HCT116 (cell line): ENCODE measurements at regions not wholly inside any gene's neighbourhood (a gene's known extent, or its start where the extent isn't known, plus 50 kb on each side); places are given as distances from the start of the nearest gene placed in this dataset.

ENCODE experiments used
- ATAC-seq: fragments of 200-7000 bp; cut with Tn5 transposase; 2 replicates; pipeline ENCODE4 v1.9.1; 2020; ENCODE audit warnings: mild to moderate bottlenecking, moderate library complexity
- BruUV-seq: library from RNA; stranded (reverse); fragments of 400-500 nt; replicated peaks from 2 replicates; lab custom pipeline; 2021; lab: Mats Ljungman, UMichigan
- CTCF ChIA-PET: fragments of 300-600 bp; sonication (Branson Sonifier 250); formaldehyde crosslinking; loops from one replicate; lab custom pipeline; 2021; ENCODE audit warnings: antibody characterized with exemption; lab: Charles Lee
- POLR2A ChIA-PET: fragments of 300-600, 350-600 bp; sonication (Branson Sonifier 250); formaldehyde crosslinking; loops from one replicate; lab custom pipeline; 2021; ENCODE audit warnings: antibody characterized with exemption; lab: Charles Lee
- RAD21 ChIA-PET, 2 experiments: fragments of 300-600 bp; sonication (Branson Sonifier 250); formaldehyde crosslinking; loops; one replicate each; lab custom pipeline; 2023; ENCODE audit warnings: low total read pairs in 2 of 2; ENCODE audit not compliant: uncharacterized antibody in 2 of 2, unreplicated experiment in 2 of 2, low non-redundant PET in 1 of 2; lab: Charles Lee
- DNase-seq: peaks from one replicate; pipeline ENCODE4 v3.0.0-alpha.2; 2010; ENCODE audit warnings: low read depth, low spot score
- H2AFZ ChIP-seq: fragments of 200-600 bp; shearing (Covaris generic), sonication (generic); 2 replicates; pipeline ENCODE4 v1.6.1; 2017; ENCODE audit warnings: low read depth, mixed run types, mixed read lengths, antibody characterized with exemption, low read length; ENCODE audit not compliant: poor library complexity, severe bottlenecking
- H3K27ac ChIP-seq: 2 replicates; pipeline ENCODE4 v1.5.1; 2012; ENCODE audit warnings: low read depth, low read length
- H3K27me3 ChIP-seq: fragments of 200-600 bp; sonication (generic); 2 replicates; pipeline ENCODE4 v1.6.1; 2016; ENCODE audit warnings: mixed run types, low read length, mixed read lengths; ENCODE audit not compliant: insufficient read depth
- H3K36me3 ChIP-seq, 2 experiments: fragments of 200-500 bp in 1 of 2; fragments of 200-600 bp in 1 of 2; sonication (Bioruptor generic) in 1 of 2; sonication (generic) in 1 of 2; 2 replicates each; pipeline versions ENCODE4 v1.5.1 to v1.6.1; 2014 to 2016; ENCODE audit warnings: low read length in 2 of 2, inconsistent platforms in 1 of 2, mixed read lengths in 1 of 2, mixed run types in 1 of 2; ENCODE audit not compliant: insufficient read depth in 2 of 2, control insufficient read depth in 1 of 2
- H3K4me1 ChIP-seq, 2 experiments: fragments of 200-600 bp in 1 of 2; sonication (generic) in 1 of 2; 2 replicates each; pipeline versions ENCODE4 v1.5.1 to v1.6.1; 2012 to 2017; ENCODE audit warnings: low read length in 2 of 2, inconsistent platforms in 1 of 2, mild to moderate bottlenecking in 1 of 2, mixed read lengths in 1 of 2, mixed run types in 1 of 2, moderate library complexity in 1 of 2; ENCODE audit not compliant: insufficient read depth in 2 of 2, control insufficient read depth in 1 of 2
- H3K4me2 ChIP-seq: fragments of 200-600 bp; sonication (generic); 2 replicates; pipeline ENCODE4 v1.6.1; 2017; ENCODE audit warnings: mixed run types, low read length, mixed read lengths
- H3K4me3 ChIP-seq, 2 experiments: fragments of 200-600 bp in 1 of 2; sonication (generic) in 1 of 2; replicated peaks in 1 of 2; 2 replicates each; pipeline ENCODE4 v1.5.1; 2011 to 2016; ENCODE audit warnings: low read length in 2 of 2, control low read depth in 1 of 2, low read depth in 1 of 2, mild to moderate bottlenecking in 1 of 2, mixed read lengths in 1 of 2, mixed run types in 1 of 2
- H3K79me2 ChIP-seq: fragments of 200-600 bp; sonication (generic); 2 replicates; pipeline ENCODE4 v1.6.1; 2017; ENCODE audit warnings: mild to moderate bottlenecking, mixed run types, low read length, moderate library complexity, mixed read lengths; ENCODE audit not compliant: insufficient read depth
- H3K9ac ChIP-seq: fragments of 200-600 bp; sonication (generic); 2 replicates; pipeline ENCODE4 v1.6.1; 2016; ENCODE audit warnings: low read length, mixed read lengths
- H3K9me2 ChIP-seq: fragments of 200-600 bp; sonication (generic), shearing (Covaris generic); 2 replicates; pipeline ENCODE4 v1.6.1; 2017; ENCODE audit warnings: mixed run types, mild to moderate bottlenecking, moderate library complexity; ENCODE audit not compliant: insufficient read depth
- H3K9me3 ChIP-seq, 2 experiments: fragments of 200-500 bp in 1 of 2; fragments of 200-600 bp in 1 of 2; sonication (Bioruptor generic) in 1 of 2; sonication (generic) in 1 of 2; 2 replicates each; pipeline ENCODE4 v1.6.1; 2014 to 2017; ENCODE audit warnings: low read length in 2 of 2, mixed read lengths in 2 of 2, inconsistent platforms in 1 of 2, low read depth in 1 of 2, mild to moderate bottlenecking in 1 of 2, mixed run types in 1 of 2, moderate library complexity in 1 of 2; ENCODE audit not compliant: control insufficient read depth in 1 of 2, insufficient read depth in 1 of 2
- H4K20me1 ChIP-seq: fragments of 200-600 bp; sonication (generic), shearing (Covaris generic); 2 replicates; pipeline ENCODE4 v1.6.1; 2017; ENCODE audit warnings: mixed run types, mild to moderate bottlenecking, moderate library complexity; ENCODE audit not compliant: insufficient read depth
- ATF3 ChIP-seq: IDR thresholded peaks from 2 replicates; pipeline ENCODE4 v1.6.1; 2012
- CBX3 ChIP-seq: IDR thresholded peaks from 2 replicates; pipeline ENCODE4 v1.6.1; 2012; ENCODE audit warnings: low read depth
- CEBPB ChIP-seq: IDR thresholded peaks from 2 replicates; pipeline ENCODE4 v1.6.1; 2012; ENCODE audit warnings: low read depth
- EGR1 ChIP-seq: IDR thresholded peaks from 2 replicates; pipeline ENCODE4 v1.6.1; 2012; ENCODE audit warnings: low read depth
- POLR2A ChIP-seq: IDR thresholded peaks from 2 replicates; pipeline ENCODE4 v1.7.0; 2011; ENCODE audit warnings: borderline replicate concordance; ENCODE audit not compliant: insufficient read depth, insufficient read length; ENCODE audit errors: extremely low read depth
- POLR2AphosphoS5 ChIP-seq: IDR thresholded peaks from 2 replicates; pipeline ENCODE4 v1.6.1; 2011; ENCODE audit warnings: mild to moderate bottlenecking, low read depth, low read length, moderate library complexity
- SIN3A ChIP-seq: IDR thresholded peaks from 2 replicates; pipeline ENCODE4 v1.6.1; 2012; ENCODE audit warnings: low read depth
- SRF ChIP-seq: IDR thresholded peaks from 2 replicates; pipeline ENCODE4 v1.6.1; 2012; ENCODE audit warnings: low read depth
- TCF7L2 ChIP-seq: IDR thresholded peaks from 2 replicates; pipeline ENCODE4 v1.7.0; 2011; ENCODE audit warnings: borderline replicate concordance, inconsistent platforms; ENCODE audit not compliant: insufficient read depth, insufficient read length; ENCODE audit errors: extremely low read depth
- YY1 ChIP-seq: IDR thresholded peaks from 2 replicates; pipeline ENCODE4 v1.6.1; 2011; ENCODE audit warnings: low read length, low read depth, moderate library complexity, mild to moderate bottlenecking; ENCODE audit not compliant: insufficient replicate concordance; ENCODE audit errors: extremely low read depth
- ZFX ChIP-seq: fragments of 450-650 bp; IDR thresholded peaks from 2 replicates; pipeline ENCODE4 v1.6.1; 2017
- ZNF274 ChIP-seq: fragments of 200-500 bp; sonication (Bioruptor generic); IDR thresholded peaks from 2 replicates; pipeline ENCODE4 v1.6.1; 2014; ENCODE audit warnings: mild to moderate bottlenecking, low read depth, low read length, inconsistent platforms
- intact Hi-C: fragments of 100-400 bp; cut with micrococcal nuclease; formaldehyde crosslinking; loops from 2 replicates; pipeline ENCODE4 v1.10.0; 2022
- TF ChIP-seq, protein P1 (sequence below): IDR thresholded peaks from 2 replicates; pipeline ENCODE4 v1.6.1; 2012; ENCODE audit warnings: low read depth

DNA sequence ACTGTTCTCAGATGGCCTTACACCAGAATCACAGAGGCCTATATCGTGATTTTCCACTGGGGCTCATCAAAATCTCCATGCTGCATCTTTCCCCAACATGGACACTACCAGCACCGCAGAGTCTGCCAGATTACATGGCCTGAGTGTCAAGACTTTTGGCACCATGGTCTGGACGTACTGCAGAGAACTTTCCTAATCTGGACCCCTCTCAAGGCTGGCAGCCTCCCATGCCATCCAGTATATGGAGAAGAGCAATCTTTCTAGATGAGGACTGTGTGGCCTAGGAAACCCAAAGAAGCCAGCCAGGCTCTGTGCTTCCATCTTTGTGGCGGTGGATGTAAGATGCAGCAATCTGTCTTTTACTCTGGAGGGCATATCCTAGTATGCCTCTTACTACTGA, 139.2 kb downstream of the ADAMTS15 start:
- no peaks in the 10 kb centered on the region for H3K9me2 ChIP-seq
- no peak overlapping the region for H3K4me2 ChIP-seq
- CTCF ChIA-PET = no interaction called here
- no TSS peak for BruUV-seq
- POLR2A ChIA-PET = no interaction called here
- RAD21 ChIA-PET = no interaction called here
- no peak overlapping the region for H3K4me3 ChIP-seq
- no peaks in the 10 kb centered on the region for H3K27me3 ChIP-seq
- no peak for TF ChIP-seq ATF3
- TF ChIP-seq EGR1 = no peak
- TF ChIP-seq CEBPB = no peak
- no peak for TF ChIP-seq CBX3
- no peak for TF ChIP-seq SRF
- TF ChIP-seq, protein P1, sequence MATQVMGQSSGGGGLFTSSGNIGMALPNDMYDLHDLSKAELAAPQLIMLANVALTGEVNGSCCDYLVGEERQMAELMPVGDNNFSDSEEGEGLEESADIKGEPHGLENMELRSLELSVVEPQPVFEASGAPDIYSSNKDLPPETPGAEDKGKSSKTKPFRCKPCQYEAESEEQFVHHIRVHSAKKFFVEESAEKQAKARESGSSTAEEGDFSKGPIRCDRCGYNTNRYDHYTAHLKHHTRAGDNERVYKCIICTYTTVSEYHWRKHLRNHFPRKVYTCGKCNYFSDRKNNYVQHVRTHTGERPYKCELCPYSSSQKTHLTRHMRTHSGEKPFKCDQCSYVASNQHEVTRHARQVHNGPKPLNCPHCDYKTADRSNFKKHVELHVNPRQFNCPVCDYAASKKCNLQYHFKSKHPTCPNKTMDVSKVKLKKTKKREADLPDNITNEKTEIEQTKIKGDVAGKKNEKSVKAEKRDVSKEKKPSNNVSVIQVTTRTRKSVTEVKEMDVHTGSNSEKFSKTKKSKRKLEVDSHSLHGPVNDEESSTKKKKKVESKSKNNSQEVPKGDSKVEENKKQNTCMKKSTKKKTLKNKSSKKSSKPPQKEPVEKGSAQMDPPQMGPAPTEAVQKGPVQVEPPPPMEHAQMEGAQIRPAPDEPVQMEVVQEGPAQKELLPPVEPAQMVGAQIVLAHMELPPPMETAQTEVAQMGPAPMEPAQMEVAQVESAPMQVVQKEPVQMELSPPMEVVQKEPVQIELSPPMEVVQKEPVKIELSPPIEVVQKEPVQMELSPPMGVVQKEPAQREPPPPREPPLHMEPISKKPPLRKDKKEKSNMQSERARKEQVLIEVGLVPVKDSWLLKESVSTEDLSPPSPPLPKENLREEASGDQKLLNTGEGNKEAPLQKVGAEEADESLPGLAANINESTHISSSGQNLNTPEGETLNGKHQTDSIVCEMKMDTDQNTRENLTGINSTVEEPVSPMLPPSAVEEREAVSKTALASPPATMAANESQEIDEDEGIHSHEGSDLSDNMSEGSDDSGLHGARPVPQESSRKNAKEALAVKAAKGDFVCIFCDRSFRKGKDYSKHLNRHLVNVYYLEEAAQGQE = no peak
- TF ChIP-seq POLR2A = no peak
- TF ChIP-seq YY1 = no peak
- no peak for TF ChIP-seq ZFX
- TF ChIP-seq POLR2AphosphoS5 = no peak
- no peak for TF ChIP-seq ZNF274
- TF ChIP-seq TCF7L2 = no peak
- no peak for TF ChIP-seq SIN3A
- TF ChIP-seq, all 23 proteins: peak for 0
- no peaks in the 10 kb centered on the region for H3K4me1 ChIP-seq
- H3K9ac ChIP-seq = no peak overlapping the region
- no peaks in the 10 kb centered on the region for H3K36me3 ChIP-seq
- no peaks in the 10 kb centered on the region for H3K79me2 ChIP-seq
- ATAC-seq (no peak), DNase-seq (no peak)
- no peak overlapping the region for H2AFZ ChIP-seq
- H4K20me1 ChIP-seq = no peaks in the 10 kb centered on the region
- H3K27ac ChIP-seq = no peak overlapping the region
- no peaks in the 10 kb centered on the region for H3K9me3 ChIP-seq
- intact Hi-C loops = no loop called here
